T-helper 2 cell (primary cell): ENCODE measurements at regions not wholly inside any gene's neighbourhood (a gene's known extent, or its start where the extent isn't known, plus 50 kb on each side); places are given as distances from the start of the nearest gene placed in this dataset.
A peak's percentile ranks its signal among the peaks of the same experiment; 100 is the strongest.
"Not testable (repeated sequence)": the region's sequence is repeated elsewhere in the genome, so short reads cannot be mapped to it uniquely, and the experiment has no call there.

Experiments
- DNase-seq, 5 experiments: peaks; one replicate each; pipeline versions ENCODE4 v3.0.0 to v3.0.0-alpha.2; 2012 to 2022

GRCh38 chr14:53741479-53742232, 215.0 kb downstream of the BMP4 start:
- no peak for DNase-seq

- no peak for DNase-seq
Measured at GRCh38 chr14:53740570-53740969, 216.1 kb downstream of the BMP4 start.

GRCh38 chr14:53735916-53736315, 220.7 kb downstream of the BMP4 start:
- no peak for DNase-seq

- DNase-seq, result peak in 1 of 5 experiments; percentile 63
Measured at GRCh38 chr14:53723221-53723620, 233.4 kb downstream of the BMP4 start.

- no peak for DNase-seq
Measured at GRCh38 chr14:53719536-53719935, 237.1 kb downstream of the BMP4 start.

- DNase-seq, result no peak
Measured at GRCh38 chr14:53716578-53716977, 240.0 kb downstream of the BMP4 start.

GRCh38 chr14:53715193-53715721, 241.4 kb downstream of the BMP4 start:
- DNase-seq, result no peak

GRCh38 chr14:53714495-53715192, 242.0 kb downstream of the BMP4 start:
- DNase-seq, result no peak

GRCh38 chr14:53712901-53713300, 243.7 kb downstream of the BMP4 start:
- not testable (repeated sequence) for DNase-seq

- DNase-seq, result no peak
Measured at GRCh38 chr14:53711205-53711604, 245.4 kb downstream of the BMP4 start.

GRCh38 chr14:53710615-53711014, 246.0 kb downstream of the BMP4 start:
- DNase-seq, result no peak

GRCh38 chr14:53709381-53709780, 247.2 kb downstream of the BMP4 start:
- peak in 1 of 5 experiments; percentile 10 for DNase-seq

- DNase-seq, result no peak
Measured at GRCh38 chr14:53703457-53703856, 253.2 kb downstream of the BMP4 start.

GRCh38 chr14:53701108-53701875, 255.3 kb downstream of the BMP4 start:
- peak in 1 of 5 experiments; percentile 61 for DNase-seq

GRCh38 chr14:53696217-53696965, 260.2 kb downstream of the BMP4 start:
- no peak for DNase-seq

GRCh38 chr14:53695692-53696214, 260.9 kb downstream of the BMP4 start:
- no peak for DNase-seq

GRCh38 chr14:53692885-53693284, 263.7 kb downstream of the BMP4 start:
- no peak for DNase-seq

- DNase-seq, result no peak
Measured at GRCh38 chr14:53692451-53692850, 264.2 kb downstream of the BMP4 start.

- peak in 1 of 5 experiments; percentile 38 for DNase-seq
Measured at GRCh38 chr14:53683229-53683628, 273.4 kb downstream of the BMP4 start.

GRCh38 chr14:53672526-53672925, 284.1 kb downstream of the BMP4 start:
- no peak for DNase-seq

- peak in 1 of 5 experiments; percentile 60 for DNase-seq
Measured at GRCh38 chr14:53670701-53671100, 285.9 kb downstream of the BMP4 start.

- peak in 1 of 5 experiments; percentile 1 for DNase-seq
Measured at GRCh38 chr14:53668897-53669296, 287.7 kb downstream of the BMP4 start.
